ENCODE measurements at regions not wholly inside any gene's neighbourhood (a gene's known extent, or its start where the extent isn't known, plus 50 kb on each side); places are given as distances from the start of the nearest gene placed in this dataset.

DNA sequence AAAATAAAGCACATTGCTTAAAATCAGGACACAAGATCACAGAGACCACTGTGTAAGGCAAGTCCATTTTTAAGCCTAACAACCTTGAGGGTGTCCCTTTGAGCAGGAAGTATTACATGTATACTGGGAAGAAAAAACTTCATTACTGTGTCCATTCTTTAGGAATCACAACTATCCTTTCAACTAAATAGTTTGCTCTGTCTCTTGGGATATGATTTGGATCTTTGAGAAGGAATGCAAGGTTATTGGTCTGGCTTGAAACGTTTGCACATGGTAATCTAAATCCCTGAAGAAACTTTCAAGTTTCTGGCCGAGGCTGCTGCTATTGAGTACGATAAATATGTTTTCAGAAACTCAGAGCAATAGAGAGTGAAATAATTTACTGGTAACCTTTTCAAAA, 923.0 kb upstream of the SEMA6A start:
- H3K9me3 ChIP-seq (ENCODE audit: insufficient read depth, low read depth), result no peaks in the 10 kb centered on the region
- no TSS peak for BruUV-seq (replicated peaks)
- no peaks in the 10 kb centered on the region for H4K20me1 ChIP-seq (ENCODE audit: insufficient read depth)
- H3K4me1 ChIP-seq (replicated peaks; ENCODE audit: insufficient read depth), result no peaks in the 10 kb centered on the region
- no peaks in the 10 kb centered on the region for H3K9me2 ChIP-seq (ENCODE audit: insufficient read depth)
- no peak for DNase-seq
- no peaks in the 10 kb centered on the region for H3K36me3 ChIP-seq (ENCODE audit: low read depth)
- H3K4me3 ChIP-seq, result no peak overlapping the region
- TF ChIP-seq EZH2 (IDR thresholded peaks at IDR 0.05; ENCODE audit: low read depth), result no peak
- TF ChIP-seq, protein P1, sequence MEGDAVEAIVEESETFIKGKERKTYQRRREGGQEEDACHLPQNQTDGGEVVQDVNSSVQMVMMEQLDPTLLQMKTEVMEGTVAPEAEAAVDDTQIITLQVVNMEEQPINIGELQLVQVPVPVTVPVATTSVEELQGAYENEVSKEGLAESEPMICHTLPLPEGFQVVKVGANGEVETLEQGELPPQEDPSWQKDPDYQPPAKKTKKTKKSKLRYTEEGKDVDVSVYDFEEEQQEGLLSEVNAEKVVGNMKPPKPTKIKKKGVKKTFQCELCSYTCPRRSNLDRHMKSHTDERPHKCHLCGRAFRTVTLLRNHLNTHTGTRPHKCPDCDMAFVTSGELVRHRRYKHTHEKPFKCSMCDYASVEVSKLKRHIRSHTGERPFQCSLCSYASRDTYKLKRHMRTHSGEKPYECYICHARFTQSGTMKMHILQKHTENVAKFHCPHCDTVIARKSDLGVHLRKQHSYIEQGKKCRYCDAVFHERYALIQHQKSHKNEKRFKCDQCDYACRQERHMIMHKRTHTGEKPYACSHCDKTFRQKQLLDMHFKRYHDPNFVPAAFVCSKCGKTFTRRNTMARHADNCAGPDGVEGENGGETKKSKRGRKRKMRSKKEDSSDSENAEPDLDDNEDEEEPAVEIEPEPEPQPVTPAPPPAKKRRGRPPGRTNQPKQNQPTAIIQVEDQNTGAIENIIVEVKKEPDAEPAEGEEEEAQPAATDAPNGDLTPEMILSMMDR (conservative IDR thresholded peaks at IDR 0.05), result no peak
- no peaks in the 10 kb centered on the region for H3K79me2 ChIP-seq (ENCODE audit: low read depth)
- no peak overlapping the region for H3K27ac ChIP-seq
- intact Hi-C loops (cut with micrococcal nuclease; ENCODE audit: unreplicated experiment), result no loop called here
- POLR2A ChIA-PET (ENCODE audit: unreplicated experiment), result no interaction called here
- no peak overlapping the region for H2AFZ ChIP-seq
- H3K4me2 ChIP-seq, result no peak overlapping the region
- CTCF ChIA-PET, result no interaction called here
- H3K27me3 ChIP-seq (ENCODE audit: insufficient read depth, low read depth), result no peaks in the 10 kb centered on the region
- no peaks in the 10 kb centered on the region for H3F3A ChIP-seq (ENCODE audit: insufficient read depth, low read depth)

DNA sequence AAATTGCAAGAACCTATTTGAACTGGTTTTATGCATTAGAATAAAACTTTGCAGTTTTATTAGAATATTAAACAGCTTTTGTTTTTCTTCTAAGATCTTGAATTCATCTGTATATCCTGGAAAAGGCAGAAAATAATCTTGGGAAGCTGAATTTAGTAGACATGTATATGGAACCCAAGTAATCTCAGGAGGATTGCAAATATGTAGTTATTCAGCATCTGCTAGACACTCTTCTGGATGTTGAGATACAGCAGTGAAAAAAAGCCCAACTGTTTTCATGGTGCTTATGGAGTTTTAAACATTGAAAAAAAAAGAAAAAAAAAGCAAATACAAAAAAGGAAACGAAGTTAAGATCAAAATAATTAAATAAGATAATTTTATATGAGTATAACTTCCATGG, 922.2 kb upstream of the SEMA6A start:
- CTCF ChIA-PET, result no interaction called here
- no peak for DNase-seq

DNA sequence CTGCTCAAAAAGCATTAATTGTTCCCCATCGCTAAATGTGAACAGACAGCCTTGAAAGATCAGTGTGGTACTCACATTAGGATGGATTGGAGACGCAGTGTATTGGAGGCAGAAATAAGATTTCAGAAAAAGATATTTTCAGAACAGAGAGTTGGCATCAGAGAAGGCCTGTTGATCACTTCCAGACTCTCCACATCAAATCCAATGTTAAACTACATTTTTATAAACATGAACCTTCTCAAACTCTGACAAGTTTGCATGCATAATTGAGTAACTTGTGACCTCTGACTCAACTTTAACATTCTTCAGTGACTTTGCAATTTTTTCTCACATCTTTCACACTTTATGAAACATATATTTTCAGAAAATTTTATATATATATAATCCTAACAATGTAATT, 919.6 kb upstream of the SEMA6A start:
- DNase-seq, result no peak
- Histone ChIP-seq H3K27ac (no peak overlapping the region), H3K4me1 (replicated peaks; ENCODE audit: insufficient read depth) (no peaks in the 10 kb centered on the region), H3K9me2 (ENCODE audit: insufficient read depth) (no peaks in the 10 kb centered on the region), H3K9me3 (ENCODE audit: insufficient read depth, low read depth) (no peaks in the 10 kb centered on the region), H3K27me3 (ENCODE audit: insufficient read depth, low read depth) (no peaks in the 10 kb centered on the region), H3K79me2 (ENCODE audit: low read depth) (no peaks in the 10 kb centered on the region), H3K4me3 (no peak overlapping the region), H3K4me2 (no peak overlapping the region), H3K36me3 (ENCODE audit: low read depth) (no peaks in the 10 kb centered on the region), H4K20me1 (ENCODE audit: insufficient read depth) (no peaks in the 10 kb centered on the region), H2AFZ (no peak overlapping the region), H3F3A (ENCODE audit: insufficient read depth, low read depth) (no peaks in the 10 kb centered on the region)
- no TSS peak for BruUV-seq (replicated peaks)
- ChIA-PET CTCF (no interaction called here), POLR2A (ENCODE audit: unreplicated experiment) (no interaction called here)
- TF ChIP-seq, protein P1 (conservative IDR thresholded peaks at IDR 0.05), result no peak
- no peak for TF ChIP-seq EZH2 (IDR thresholded peaks at IDR 0.05; ENCODE audit: low read depth)
- intact Hi-C loops (cut with micrococcal nuclease; ENCODE audit: unreplicated experiment), result no loop called here

More for the DNA sequence above, 922.2 kb upstream of the SEMA6A start:
- Histone ChIP-seq H3K27ac (no peak overlapping the region), H3K4me1 (replicated peaks; ENCODE audit: insufficient read depth) (no peaks in the 10 kb centered on the region), H3F3A (ENCODE audit: insufficient read depth, low read depth) (no peaks in the 10 kb centered on the region), H3K36me3 (ENCODE audit: low read depth) (no peaks in the 10 kb centered on the region), H3K79me2 (ENCODE audit: low read depth) (no peaks in the 10 kb centered on the region), H4K20me1 (ENCODE audit: insufficient read depth) (no peaks in the 10 kb centered on the region), H3K9me3 (ENCODE audit: insufficient read depth, low read depth) (no peaks in the 10 kb centered on the region), H3K4me3 (no peak overlapping the region), H3K9me2 (ENCODE audit: insufficient read depth) (no peaks in the 10 kb centered on the region), H3K4me2 (no peak overlapping the region), H3K27me3 (ENCODE audit: insufficient read depth, low read depth) (no peaks in the 10 kb centered on the region), H2AFZ (no peak overlapping the region)
- intact Hi-C loops (cut with micrococcal nuclease; ENCODE audit: unreplicated experiment), result no loop called here
- no TSS peak for BruUV-seq (replicated peaks)
- POLR2A ChIA-PET (ENCODE audit: unreplicated experiment), result no interaction called here
- TF ChIP-seq, protein P1 (conservative IDR thresholded peaks at IDR 0.05), result no peak
- TF ChIP-seq EZH2 (IDR thresholded peaks at IDR 0.05; ENCODE audit: low read depth), result no peak
